DMS 273 (cell line): ENCODE measurements at regions not wholly inside any gene's neighbourhood (a gene's known extent, or its start where the extent isn't known, plus 50 kb on each side); places are given as distances from the start of the nearest gene placed in this dataset.
A peak's percentile ranks its signal among the peaks of the same experiment; 100 is the strongest.

Experiments used
- DNase-seq: peaks from one replicate; lab custom pipeline; 2025; ENCODE audit not compliant: unreplicated experiment; lab: John Stamatoyannopoulos, UW

DNA sequence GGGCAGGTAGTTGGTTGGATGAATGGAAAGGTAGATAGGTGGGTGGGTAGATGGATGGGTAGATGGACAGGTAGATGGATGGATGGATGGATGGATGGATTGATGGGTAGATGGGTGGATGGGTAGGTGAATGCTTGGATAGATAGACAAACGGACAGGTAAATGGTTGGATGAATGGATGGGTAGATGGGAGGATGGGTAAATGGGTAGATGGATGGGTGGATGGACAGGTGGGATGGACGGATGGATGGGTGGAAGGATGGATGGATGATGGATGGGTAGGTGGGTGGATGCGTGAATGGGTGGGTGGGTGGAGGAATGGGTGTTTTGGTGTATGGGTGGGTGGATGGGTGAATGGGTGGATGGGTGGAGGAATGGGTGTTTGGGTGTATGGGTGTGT lies 50.1 kb upstream of the ASAP2 start:
- DNase-seq, result no peak

DNA sequence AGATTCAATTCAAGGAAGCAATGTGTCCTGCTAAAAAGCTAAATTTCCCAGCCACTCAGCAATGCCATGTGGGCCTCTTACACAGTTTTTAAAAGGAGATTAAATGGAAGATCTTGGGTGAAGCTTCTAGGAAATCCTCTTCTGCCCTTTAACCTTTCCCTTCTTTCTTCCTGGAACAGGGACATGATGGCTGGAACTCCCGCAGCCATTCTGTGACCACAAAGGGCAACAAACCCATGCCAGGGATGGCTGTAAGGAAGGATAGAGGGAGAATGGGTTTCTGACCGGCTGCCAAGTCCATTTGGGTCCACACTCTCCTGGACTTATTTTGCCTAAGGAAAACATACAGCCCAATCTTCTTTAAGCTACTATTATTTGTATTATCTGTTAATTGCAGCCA lies 52.6 kb upstream of the ASAP2 start:
- no peak for DNase-seq

DNA sequence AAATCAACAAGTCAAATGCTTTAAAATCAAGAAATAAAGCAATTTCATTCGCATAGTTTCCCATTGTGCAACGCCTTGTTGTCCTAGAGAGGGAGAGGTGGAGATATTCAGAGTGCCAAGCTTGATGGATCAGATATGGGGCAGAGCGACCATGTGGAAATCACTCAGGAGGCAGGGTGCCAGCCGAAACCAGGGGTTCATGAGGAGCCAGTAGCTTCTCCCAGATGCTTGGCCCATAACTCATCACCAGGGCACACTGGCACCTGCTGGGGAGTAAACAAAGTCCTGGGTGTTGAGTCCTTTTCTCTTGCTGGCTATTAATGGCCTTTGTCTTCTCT lies 53.0 kb upstream of the ASAP2 start:
- no peak for DNase-seq

DNA sequence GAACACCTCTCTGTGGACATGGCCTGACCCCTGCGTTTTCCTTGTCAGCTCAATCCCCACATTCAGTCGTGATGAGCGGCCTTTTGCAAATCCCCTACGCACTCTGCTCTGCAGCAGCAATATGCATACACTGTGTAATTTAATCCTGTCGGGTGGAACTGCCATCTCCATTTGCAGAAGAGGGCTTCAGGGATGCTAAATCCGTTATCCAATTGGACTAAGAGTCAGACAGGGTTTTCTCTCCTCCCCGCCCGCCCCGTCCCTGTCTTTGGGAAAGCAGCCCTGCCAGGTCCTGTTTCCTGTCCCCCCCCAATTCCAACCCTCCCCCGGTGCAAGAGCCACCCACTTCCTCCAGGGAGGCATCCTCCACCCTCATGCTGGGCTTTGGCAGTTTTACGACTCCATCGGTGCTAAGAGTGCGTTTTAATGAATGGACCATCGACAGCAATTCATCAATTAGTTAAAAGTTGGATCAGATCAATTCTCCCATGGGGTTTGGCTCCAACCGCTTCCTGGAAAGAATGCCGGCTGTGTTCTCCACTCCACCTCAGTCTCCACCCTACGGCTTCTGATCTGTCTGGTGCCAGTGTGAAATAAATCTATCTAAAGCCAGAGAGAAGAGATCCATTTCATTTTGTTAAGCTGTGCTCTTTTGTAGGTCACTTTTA lies 53.5 kb upstream of the ASAP2 start:
- peak; percentile 16 for DNase-seq

DNA sequence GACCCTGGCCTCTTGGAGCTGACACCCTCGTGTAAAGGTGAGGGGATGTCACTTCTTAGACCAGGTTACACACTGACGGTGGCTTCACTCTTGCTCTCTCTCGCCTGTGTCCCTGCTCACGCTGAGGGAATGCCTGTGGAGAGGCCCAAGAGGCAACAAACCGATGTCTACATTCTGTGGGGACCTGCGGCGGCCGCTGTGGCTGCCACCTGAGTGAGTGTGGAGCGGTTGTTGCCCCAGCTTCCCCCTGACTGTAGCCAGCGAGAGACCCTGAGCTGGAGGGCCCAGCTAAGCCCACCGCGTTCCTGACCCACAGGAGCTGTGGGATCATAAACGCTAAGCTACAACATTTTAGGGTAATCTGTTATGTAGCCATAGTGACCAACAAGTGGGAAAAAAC lies 55.7 kb upstream of the ASAP2 start:
- DNase-seq, result no peak

DNA sequence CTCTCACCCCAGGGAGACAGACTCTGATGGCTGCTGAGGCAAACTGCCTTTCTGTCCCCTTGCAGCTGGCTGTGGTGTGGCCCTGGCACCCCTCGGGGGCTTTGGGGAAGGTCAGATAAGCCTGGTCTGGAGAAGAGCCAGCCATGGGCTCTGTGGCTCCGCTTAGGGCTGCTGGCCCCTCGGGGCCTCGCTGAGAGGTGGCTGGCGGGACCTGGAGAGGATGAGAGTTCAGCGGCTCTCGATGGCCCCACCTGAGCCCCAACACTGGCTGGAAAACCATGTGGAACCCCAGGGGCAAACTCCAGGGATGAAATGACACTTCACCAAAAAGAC lies 56.1 kb upstream of the ASAP2 start:
- DNase-seq, result no peak

DNA sequence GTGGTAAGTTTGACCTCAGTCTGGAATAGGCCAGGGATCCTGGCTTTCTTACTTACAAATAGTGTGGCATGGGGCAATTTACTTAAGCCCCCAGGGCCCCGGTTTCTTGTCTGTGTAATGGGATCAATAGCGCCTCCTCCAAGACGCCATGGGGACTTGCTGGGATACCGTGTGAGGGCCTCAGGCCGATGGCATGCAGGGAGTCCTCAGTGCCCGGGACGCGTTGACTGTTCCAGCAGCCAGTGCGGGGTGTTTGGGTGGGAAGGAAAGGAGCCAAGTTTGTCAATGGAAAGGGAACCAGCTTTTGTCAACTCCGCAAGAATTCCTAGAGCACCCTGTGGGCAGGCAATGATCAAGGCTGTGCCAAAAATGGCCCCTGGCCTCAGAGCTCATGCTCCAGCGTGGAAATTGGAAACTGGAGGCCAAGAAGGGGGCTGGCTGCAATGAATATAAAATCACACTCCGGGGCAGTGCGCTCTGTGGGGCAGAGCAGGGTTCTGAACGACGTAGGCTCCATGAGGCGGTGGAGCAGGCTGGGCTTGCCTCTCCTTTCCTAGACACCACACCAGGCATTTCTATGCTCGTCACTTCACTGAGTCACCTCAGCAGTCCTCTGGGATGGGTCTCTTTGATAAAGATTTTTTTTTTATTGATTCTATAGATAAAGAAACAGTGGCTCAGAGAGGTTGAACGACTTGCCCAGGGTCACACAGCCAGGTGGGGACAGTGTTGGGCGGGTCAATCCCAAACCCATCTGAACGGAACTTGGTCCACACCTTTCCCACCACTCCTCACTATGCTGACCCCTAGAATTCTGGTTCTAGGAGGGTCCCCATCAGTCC lies 56.7 kb upstream of the ASAP2 start:
- DNase-seq, result no peak

DNA sequence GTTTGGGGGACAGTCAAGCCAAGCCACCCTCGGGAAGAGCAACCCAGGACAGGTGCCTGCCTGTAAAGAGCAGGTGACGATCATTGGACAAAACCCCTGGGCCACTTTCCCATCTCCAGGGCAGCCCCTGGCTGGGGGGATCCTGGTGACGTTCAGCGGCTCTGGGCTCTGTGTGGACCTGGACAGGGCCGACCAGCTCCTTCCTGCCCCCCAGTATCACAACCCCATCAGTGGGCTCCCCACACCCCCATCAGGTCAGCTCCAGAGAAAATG lies 57.3 kb upstream of the ASAP2 start:
- DNase-seq, result no peak

DNA sequence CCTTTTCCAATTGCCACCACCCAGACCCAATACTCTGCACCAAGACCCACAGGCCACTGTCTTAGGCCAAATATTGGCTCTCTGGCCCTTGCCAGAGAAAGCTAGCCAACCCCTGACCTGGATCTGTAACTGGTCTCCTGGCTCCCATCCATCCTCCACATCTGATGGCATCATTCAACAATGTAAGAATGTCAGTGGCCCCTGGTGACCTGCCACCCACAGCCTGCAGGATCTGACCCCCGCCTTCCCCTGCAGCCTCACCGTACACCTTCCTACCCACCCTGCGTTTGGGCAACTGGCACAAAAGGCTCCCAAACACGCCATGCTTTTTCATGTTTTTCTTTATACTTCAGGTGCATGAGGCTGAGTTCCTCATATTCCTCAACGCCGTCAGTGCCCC lies 60.0 kb upstream of the ASAP2 start:
- DNase-seq, result no peak

DNA sequence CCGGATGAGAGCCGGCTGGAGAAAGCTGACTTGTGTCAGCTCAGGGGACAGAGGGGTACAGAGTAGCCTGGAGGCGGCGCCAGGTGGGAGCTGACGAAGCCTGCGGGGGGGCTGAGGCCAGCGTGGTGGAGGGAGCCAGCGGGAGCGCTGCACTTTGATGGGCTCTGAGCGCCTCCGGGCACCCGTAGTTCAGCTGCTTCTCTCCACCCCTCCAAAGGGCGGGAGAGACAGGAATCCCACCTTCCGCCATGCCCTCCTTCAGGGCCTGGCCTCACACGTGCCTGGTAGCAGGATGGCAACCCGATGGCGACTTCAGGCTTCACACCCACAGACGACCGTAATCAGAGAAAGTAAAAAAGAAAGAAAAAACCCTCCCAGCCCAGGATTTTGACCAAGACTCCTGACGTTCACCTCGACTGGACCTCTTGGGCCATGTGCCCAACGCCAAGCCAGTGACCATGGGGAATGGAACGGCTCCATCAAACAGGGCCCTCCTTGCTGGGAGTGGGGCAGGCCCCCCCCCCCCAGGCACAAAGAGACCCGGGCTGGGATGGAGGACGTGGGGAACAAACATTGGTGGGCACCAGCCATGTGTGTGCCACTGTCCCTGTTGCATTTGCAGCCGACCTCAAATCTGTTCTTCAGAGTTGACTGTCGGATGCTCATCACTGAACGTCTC lies 60.7 kb upstream of the ASAP2 start:
- DNase-seq, result no peak

DNA sequence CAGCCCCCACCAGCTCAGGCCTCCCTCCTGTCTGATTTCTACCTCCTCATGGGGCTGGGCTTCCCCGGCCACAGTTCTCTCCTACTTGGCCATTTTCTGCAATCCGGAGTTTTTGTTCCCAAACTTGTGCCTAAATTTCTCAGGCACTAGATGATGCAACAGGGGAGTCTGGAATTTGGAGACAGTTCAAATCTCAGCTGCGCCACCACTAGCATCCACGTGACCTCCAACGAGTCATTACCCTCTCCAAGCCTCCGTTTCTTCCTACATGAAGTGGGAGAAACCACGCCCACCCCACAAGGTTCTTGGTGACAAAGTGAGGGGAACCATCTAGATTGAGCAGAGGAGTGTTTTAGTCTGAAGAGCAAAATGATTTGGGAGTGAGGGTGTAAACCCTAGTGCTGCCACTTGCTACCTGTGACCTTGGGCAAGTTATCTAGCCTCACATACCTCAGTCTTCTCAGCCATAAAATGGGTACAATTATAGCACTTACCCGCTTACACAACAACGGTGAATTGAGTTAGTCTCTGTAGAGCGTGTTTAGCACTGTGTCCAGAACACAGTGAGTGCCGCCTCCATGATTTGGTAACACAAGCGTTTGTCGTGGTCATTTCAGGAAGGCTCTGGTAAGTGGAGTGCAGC lies 61.4 kb upstream of the ASAP2 start:
- DNase-seq, result no peak

DNA sequence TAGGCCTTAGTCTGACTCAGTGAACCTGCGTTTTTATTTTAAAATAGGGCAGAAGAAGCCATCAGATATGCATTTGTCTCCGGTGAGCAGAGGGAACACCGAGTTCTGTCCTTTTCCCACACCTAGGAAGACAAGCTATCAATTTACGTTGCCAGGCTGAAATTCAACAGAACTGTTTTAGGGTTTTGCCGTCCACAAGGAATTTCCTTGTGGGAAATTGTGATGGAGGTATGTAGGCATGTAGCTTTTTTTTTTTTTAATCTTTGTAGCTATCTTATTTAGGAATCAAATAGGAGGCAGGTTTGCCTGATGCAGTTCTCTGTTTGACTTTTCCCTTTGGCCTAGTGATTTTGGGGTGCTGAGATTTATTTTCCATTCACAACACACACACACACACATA lies 62.0 kb upstream of the ASAP2 start:
- DNase-seq, result no peak

DNA sequence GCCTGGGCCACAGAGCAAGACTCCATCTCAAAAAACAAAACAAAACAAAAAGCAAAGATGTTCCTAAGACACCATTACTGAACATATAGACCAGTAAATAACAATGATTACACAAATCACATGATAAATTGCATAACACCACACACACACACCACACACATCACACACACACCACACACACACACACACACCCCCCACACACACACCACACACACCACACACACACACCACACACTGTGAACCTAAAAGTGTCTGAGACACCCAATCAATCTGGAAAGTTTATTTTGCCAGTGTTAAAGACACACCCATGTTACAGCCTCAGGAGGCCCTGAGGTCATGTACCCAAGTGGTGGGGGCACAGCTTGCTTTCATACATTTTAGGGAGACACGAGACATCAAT lies 62.6 kb upstream of the ASAP2 start:
- no peak for DNase-seq

DNA sequence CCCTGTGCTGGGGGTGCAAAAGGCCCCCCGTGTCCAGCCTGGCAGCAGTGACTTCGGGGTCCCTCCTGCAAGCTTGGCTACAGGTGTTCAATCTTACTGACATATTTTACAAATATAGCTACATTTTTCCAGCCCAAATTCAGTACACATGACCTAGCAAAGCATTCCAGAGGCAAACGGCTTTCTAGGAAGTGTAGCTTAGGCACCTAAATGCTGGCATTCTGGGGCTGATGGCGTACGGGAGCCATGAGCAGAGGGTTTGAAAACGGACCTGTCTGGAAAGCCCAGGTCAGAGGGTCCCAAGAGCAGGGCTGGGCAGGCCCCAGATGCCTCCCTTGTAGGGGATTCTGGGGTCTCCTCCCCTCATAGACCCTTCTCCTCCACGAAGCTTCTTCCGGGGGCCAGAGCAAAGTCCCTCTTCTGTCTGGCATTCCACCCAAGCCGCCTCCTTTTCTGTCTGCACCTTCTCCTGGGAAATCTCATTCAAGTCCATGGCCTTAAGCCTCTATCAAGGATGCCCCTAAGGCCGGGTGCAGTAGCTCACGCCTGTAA lies 63.3 kb upstream of the ASAP2 start:
- peak; percentile 39 for DNase-seq

DNA sequence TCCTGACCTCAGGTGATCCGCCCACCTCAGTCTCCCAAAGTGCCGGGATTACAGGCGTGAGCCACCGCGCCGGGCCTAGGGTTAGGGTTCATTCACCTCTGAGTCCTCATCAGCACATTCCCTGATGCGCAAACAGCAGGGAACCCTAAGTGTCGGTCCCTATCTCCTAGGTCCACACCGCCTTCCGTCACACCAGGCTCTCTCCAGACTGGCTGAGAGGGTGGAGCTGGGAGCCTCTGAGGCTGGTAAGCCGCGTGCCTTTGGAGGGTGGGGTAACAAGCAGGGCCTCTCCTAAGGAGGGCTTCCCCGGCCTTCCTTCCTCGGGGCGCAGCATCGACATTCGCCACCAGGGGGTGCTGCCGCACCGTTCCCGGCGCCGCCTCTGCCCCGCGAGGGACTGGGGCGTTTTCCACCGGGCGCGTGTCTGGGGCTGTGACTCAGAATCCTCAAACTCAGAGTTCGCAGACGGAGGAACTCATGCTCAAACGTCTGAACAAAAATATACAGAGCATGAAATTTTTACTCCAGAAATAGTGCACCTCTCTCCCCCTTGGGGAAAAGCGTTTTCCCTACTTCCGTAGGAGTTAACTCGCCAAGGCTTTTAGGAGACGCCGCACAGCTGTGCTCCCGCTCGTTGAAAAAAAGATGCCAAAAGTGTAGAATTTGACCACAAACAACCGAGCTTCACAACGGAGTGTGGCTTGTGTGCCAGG lies 63.9 kb upstream of the ASAP2 start:
- peak; percentile 89 for DNase-seq

DNA sequence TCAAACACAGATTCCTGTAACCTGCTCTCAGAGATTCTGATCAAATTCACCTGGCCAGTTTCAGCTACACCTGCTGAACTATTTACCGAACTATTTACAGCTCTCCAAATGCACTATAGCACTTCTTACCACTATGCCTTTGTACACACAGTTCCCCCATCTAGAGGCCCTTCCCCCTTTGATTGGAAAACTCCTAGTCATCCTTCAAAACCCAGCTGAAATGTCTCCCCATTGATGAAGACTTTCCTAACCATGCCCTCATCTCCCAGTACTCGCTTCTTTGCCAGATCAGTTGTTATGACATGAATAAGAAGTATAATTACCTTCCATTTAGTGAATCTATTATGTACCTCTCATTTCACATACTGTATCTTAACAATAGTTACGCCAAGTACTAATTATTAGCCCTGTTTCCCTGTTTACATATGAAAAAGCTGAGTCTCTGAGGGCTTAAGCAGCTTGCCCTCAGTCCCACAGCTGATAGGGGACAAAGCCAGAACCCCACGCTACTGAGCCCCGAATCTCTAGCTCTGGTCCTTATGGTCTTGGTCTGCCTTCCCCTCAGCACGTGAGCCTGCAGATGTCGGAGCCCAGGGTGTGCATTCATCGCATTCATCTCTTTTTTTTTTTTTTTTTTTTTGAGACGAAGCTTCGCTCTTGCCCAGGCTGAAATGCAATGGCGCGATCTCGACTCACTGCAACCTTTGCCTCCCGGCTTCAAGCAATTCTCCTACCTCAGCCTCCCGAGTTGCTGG lies 64.7 kb upstream of the ASAP2 start:
- no peak for DNase-seq

DNA sequence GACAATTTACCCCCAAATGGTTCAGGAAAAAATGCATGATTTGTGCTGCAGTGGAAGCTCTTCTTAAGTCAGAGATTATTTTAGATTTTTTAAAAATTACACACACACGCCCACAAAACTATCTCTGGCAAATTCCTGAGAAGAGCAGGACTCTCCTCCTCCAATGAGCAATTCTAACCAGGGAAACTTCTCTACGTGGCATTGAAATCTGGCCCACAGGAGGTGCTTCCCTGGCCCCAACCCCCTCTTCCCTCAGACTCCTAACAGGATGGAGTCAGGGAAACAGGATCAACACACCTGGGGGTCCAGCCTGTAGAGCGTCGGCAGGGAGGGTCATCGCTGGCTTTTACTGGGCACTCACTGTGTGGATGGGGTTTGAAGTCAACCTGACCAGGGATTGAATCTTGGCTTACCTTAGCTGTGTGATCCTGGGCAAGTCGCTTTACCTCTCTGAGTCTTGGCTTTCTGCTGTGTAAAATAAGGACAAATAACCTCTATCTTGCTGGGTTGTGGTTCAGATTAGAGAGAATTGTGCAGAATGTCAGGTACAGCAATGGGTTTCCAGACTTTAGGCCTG lies 65.4 kb upstream of the ASAP2 start:
- DNase-seq, result no peak

DNA sequence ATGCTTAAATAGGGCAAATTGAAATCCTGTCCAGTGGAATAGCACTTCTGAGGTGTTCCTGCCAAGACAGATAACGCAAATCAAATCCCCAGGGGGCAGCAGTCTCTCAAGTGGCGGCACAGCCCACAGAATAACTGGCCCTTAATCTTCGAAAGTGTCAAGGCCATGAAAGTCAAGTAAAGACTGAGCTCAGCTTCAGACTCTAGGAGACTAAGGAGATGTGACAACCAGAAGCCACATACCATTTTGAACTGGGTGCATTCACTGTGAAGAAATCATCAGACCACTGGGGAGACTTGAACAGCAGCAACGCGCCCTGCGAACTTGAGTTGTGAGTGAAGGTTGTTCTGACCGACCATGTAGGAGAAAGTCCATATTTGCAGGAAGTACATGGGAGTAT lies 66.0 kb upstream of the ASAP2 start:
- peak; percentile 19 for DNase-seq

DNA sequence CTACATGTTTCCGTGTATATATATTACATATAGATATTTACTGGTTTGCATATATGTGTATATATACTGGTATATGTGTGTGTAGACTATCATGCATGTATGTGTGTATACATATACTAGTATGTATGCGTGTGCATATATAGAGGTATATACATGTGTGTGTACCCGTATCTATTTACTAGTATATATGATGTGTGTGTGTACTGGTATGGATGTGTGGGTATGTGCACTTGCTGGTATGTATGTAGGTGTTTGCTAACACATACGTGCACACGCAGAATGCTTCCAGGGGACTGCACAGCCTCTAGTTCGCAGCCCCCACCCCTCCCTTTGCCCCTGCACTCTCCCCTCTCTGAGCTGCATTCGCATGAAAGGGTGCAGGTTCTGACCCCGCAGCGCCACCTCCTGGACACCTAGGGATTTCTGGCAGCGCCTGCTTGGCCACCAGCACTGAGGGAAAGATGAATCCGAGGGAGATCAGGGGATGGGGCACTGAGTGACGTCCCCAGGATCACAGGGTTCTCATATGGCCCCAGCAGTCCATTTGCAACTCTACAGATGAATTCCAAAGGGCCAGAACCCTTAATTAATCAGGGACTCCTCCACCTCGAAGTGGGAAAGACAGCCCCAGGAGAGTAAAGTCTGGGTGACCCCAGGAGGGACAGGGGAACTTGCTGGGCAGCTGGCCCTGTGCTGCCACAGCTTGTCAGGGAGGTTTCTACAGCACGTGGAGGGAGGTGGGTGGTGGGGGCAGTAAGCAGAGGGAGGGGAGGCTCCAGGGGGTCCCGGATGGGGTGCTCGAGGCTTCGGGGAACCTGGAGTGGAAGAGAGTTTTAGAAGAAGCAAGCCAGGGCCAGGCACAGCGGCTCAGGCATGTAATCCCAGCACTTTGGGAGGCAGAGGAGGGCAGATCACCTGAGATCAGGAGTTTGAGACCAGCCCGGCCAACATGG lies 66.8 kb upstream of the ASAP2 start:
- DNase-seq, result peak; percentile 85
